ENCODE measurements at regions not wholly inside any gene's neighbourhood (a gene's known extent, or its start where the extent isn't known, plus 50 kb on each side); places are given as distances from the start of the nearest gene placed in this dataset.

DNA sequence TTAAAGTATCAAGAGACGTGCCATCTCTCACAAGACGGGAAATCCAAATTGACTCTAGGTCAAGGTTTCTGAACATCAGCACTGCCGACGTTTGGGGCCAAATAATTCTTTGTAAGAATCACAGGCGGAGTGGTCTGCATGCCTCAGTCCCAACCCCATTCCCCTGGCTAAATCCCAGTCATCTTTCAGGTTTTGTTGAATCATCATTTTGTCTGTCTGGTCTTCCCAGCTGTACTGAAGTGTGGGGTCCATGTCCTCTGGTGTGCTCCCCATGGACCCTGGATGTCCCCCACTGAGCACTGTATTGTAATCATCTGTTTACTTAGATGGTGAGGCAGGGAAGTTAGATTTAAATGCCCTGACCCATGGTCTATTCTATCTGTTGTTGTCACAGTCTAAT is 103.6 kb upstream of the GALNT18 start:
- TF ChIP-seq, protein P1, sequence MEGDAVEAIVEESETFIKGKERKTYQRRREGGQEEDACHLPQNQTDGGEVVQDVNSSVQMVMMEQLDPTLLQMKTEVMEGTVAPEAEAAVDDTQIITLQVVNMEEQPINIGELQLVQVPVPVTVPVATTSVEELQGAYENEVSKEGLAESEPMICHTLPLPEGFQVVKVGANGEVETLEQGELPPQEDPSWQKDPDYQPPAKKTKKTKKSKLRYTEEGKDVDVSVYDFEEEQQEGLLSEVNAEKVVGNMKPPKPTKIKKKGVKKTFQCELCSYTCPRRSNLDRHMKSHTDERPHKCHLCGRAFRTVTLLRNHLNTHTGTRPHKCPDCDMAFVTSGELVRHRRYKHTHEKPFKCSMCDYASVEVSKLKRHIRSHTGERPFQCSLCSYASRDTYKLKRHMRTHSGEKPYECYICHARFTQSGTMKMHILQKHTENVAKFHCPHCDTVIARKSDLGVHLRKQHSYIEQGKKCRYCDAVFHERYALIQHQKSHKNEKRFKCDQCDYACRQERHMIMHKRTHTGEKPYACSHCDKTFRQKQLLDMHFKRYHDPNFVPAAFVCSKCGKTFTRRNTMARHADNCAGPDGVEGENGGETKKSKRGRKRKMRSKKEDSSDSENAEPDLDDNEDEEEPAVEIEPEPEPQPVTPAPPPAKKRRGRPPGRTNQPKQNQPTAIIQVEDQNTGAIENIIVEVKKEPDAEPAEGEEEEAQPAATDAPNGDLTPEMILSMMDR (IDR thresholded peaks at IDR 0.05; ENCODE audit: insufficient read depth, low read depth, low read length) = no peak
- TF ChIP-seq EZH2 (IDR thresholded peaks at IDR 0.05; ENCODE audit: insufficient read depth, low read length) = no peak
